ENCODE measurements at regions not wholly inside any gene's neighbourhood (a gene's known extent, or its start where the extent isn't known, plus 50 kb on each side); places are given as distances from the start of the nearest gene placed in this dataset.

- no peak for TF ChIP-seq POLR2A (IDR thresholded peaks at IDR 0.05)
- TF ChIP-seq POLR2AphosphoS5 (IDR thresholded peaks at IDR 0.05): no peak
- no peak for TF ChIP-seq CTCF (IDR thresholded peaks at IDR 0.05)
Measured at GRCh38 chr4:59630235-59630634, 1569.9 kb upstream of the ADGRL3 start.
